Lung (tissue), 11 donors: ENCODE measurements at regions not wholly inside any gene's neighbourhood (a gene's known extent, or its start where the extent isn't known, plus 50 kb on each side); places are given as distances from the start of the nearest gene placed in this dataset.

Source experiments
- ATAC-seq: fragments of 200-7000 bp; cut with Tn5 transposase; one replicate; pipeline ENCODE4 v1.9.1; 2020; ENCODE audit warnings: moderate number of reproducible peaks; ENCODE audit not compliant: insufficient read depth, low FRiP score
- DNase-seq, 3 donors: peaks; one replicate each; pipeline ENCODE4 v3.0.0-alpha.2; 2013 to 2017
- H3K27ac ChIP-seq, 2 donors: one replicate each; pipeline ENCODE4 v1.5.1; 2013; ENCODE audit warnings: mild to moderate bottlenecking in 2 of 2, moderate library complexity in 2 of 2, control low read depth in 1 of 2, inconsistent platforms in 1 of 2, low read depth in 1 of 2, low read length in 1 of 2
- H3K27me3 ChIP-seq, 3 donors: one replicate each; pipeline ENCODE4 v1.5.1; 2013; ENCODE audit warnings: low read length in 2 of 3; ENCODE audit not compliant: control insufficient read depth in 3 of 3, insufficient read depth in 3 of 3
- H3K36me3 ChIP-seq, 4 donors: one replicate each; pipeline ENCODE4 v1.5.1; 2013; ENCODE audit warnings: low read length in 4 of 4, mild to moderate bottlenecking in 1 of 4, moderate library complexity in 1 of 4; ENCODE audit not compliant: control insufficient read depth in 4 of 4, insufficient read depth in 4 of 4
- H3K4me1 ChIP-seq, 5 donors: one replicate each; pipeline ENCODE4 v1.5.1; 2013; ENCODE audit warnings: low read length in 5 of 5, mild to moderate bottlenecking in 2 of 5, moderate library complexity in 1 of 5; ENCODE audit not compliant: control insufficient read depth in 5 of 5, insufficient read depth in 5 of 5
- H3K4me3 ChIP-seq: one replicate; pipeline ENCODE4 v1.5.1; 2013; ENCODE audit warnings: mild to moderate bottlenecking, control low read depth, moderate library complexity
- H3K9ac ChIP-seq, 2 donors: one replicate each; pipeline ENCODE4 v1.5.1; 2013; ENCODE audit warnings: low read length in 2 of 2, control low read depth in 1 of 2; ENCODE audit not compliant: insufficient read depth in 1 of 2
- H3K9me3 ChIP-seq, 4 donors: one replicate each; pipeline ENCODE4 v1.5.1; 2013; ENCODE audit warnings: low read length in 3 of 4, mild to moderate bottlenecking in 1 of 4, moderate library complexity in 1 of 4; ENCODE audit not compliant: control insufficient read depth in 4 of 4, insufficient read depth in 3 of 4
- CTCF ChIP-seq: IDR thresholded peaks from 2 replicates; pipeline ENCODE4 v1.5.1; 2012; ENCODE audit warnings: mild to moderate bottlenecking; ENCODE audit errors: control extremely low read depth, extremely low read depth
- WGBS, 2 donors: extraction: QIAGEN DNeasy Blood & Tissue Kit; methylation state at CpG; one replicate each; pipeline ENCODE4 v1.1.7; 2013; 5-methylcytosine and 5-hydroxymethylcytosine counted together
- donor health status: control.
- donor health status: control.
- donor health status: Bipolar disorder and iron deficiency.
- donor health status: healthy.
- donor health status: DM: yes; HTN: yes; CAD: no.

DNA sequence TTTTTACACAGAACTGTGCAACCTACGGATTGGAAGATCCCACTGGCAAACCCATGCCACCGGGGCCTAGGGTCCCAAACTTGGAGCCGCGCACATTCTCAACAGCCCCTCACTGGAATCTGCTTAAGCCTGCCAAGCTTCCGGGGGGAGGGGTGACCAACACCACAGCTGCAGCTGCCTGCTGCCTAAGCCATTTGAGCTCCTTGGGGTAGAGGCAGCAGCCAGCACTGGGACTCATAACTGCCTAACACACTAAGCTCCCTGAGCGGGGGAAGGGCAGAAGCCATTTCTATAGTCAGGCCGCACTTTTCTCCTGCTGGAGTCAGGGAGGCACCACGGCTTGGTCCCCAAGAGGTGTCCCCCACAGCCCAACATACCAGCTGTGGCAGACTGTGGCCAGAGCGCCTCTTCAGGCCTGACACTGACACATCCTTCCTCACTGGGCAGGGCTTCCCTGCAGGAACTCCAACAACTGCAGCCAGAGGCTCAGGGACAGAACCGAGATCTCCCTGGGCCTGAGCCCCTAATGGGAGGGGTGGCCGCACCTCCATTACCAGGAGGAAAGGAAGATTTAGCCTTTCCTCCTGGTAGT is 270.3 kb upstream of the ECI2 start:
- Histone ChIP-seq H3K36me3 (no peaks in the 10 kb centered on the region), H3K27me3 (no peaks in the 10 kb centered on the region), H3K9me3 (no peaks in the 10 kb centered on the region), H3K4me1 (peaks cover 0 to 17% (median 4%) of the 10 kb centered on the region in 5 donors), H3K9ac (no peak overlapping the region), H3K4me3 (no peak overlapping the region), H3K27ac (no peak overlapping the region)
- DNase-seq (peak; percentile 60 to 77 (median 69)), ATAC-seq (no peak)
- no peak for TF ChIP-seq CTCF
- 88 to 92% methylated on average over 11 of the region's 11 CpGs for WGBS, 2 donors

DNA sequence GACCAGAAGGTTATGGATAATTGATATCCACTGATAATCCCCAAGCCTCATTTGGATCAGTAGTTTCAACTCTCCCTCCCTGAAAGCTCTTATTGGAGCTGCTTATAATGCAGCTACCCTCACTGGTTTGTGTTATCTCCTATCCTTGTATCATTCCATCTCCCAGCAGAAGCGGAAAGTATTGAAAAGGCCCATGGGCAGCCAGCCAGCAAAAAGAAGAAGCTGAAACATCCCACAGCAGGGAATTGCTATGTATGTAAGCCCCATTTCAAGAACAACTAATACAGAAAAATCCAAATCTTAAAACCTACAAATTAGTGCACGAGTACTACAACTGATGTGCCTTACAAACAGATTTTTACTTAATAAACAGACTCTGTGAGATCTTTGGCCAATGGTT is 269.0 kb upstream of the ECI2 start:
- no peak for TF ChIP-seq CTCF
- Histone ChIP-seq H3K27me3 (no peaks in the 10 kb centered on the region), H3K4me1 (peaks cover 0 to 17% (median 4%) of the 10 kb centered on the region in 5 donors), H3K9me3 (no peaks in the 10 kb centered on the region), H3K36me3 (no peaks in the 10 kb centered on the region), H3K4me3 (no peak overlapping the region), H3K9ac (no peak overlapping the region), H3K27ac (no peak overlapping the region)
- 82 to 88% methylated on average over 2 of the region's 2 CpGs for WGBS, 2 donors
- no peak for ATAC-seq
- DNase-seq: peak in 2 of 3 donors; percentile 35 to 38

- H3K27ac ChIP-seq: peak overlapping the region in 1 of 2 donors; percentile 83
- no peaks in the 10 kb centered on the region for H3K36me3 ChIP-seq
- no peak overlapping the region for H3K4me3 ChIP-seq
- no peaks in the 10 kb centered on the region for H3K27me3 ChIP-seq
- DNase-seq (peak in 2 of 3 donors; percentile 26 to 36), ATAC-seq (no peak)
- peaks cover 0 to 17% (median 4%) of the 10 kb centered on the region in 5 donors for H3K4me1 ChIP-seq
- no peaks in the 10 kb centered on the region for H3K9me3 ChIP-seq
- WGBS, 2 donors: 46 to 66% methylated on average over 4 of the region's 4 CpGs
- no peak for TF ChIP-seq CTCF
- no peak overlapping the region for H3K9ac ChIP-seq
These were observed 268.5 kb upstream of the ECI2 start for GRCh38 chr6:4403828-4404227.
